ENCODE measurements at regions not wholly inside any gene's neighbourhood (a gene's known extent, or its start where the extent isn't known, plus 50 kb on each side); places are given as distances from the start of the nearest gene placed in this dataset.
"Not testable (repeated sequence)": the region's sequence is repeated elsewhere in the genome, so short reads cannot be mapped to it uniquely, and the experiment has no call there.

DNA sequence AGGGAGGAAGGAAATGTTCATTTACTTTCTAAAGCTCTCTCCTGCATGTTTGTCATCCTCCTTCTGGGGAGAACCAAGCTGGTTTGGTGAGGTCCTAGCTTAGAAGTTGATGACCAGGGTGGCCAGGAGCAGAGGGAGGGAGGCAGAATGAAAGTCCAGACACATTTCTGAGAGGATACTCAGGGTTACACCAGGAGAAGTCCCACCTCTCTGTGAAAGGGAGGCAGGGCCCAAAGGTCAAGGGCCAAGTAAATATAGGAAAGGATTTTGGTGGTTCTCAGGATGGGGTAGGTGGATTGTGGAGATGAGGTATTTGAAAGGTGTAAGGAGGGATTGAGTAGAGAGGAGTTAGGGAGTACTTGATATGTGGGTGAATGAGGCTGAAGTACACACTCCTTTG, 58.0 kb upstream of the FBXO11 start:
- no peak for DNase-seq (ENCODE audit: low spot score)
- Histone ChIP-seq H3K4me1 (replicated peaks) (no peaks in the 10 kb centered on the region), H3K27me3 (replicated peaks; ENCODE audit: insufficient read depth) (no peaks in the 10 kb centered on the region), H3K36me3 (no peaks in the 10 kb centered on the region), H3K9me3 (no peaks in the 10 kb centered on the region), H3K4me3 (no peak overlapping the region), H3K27ac (no peak overlapping the region)
- intact Hi-C loops (cut with DNase I): no loop called here
- TF ChIP-seq, protein P1, sequence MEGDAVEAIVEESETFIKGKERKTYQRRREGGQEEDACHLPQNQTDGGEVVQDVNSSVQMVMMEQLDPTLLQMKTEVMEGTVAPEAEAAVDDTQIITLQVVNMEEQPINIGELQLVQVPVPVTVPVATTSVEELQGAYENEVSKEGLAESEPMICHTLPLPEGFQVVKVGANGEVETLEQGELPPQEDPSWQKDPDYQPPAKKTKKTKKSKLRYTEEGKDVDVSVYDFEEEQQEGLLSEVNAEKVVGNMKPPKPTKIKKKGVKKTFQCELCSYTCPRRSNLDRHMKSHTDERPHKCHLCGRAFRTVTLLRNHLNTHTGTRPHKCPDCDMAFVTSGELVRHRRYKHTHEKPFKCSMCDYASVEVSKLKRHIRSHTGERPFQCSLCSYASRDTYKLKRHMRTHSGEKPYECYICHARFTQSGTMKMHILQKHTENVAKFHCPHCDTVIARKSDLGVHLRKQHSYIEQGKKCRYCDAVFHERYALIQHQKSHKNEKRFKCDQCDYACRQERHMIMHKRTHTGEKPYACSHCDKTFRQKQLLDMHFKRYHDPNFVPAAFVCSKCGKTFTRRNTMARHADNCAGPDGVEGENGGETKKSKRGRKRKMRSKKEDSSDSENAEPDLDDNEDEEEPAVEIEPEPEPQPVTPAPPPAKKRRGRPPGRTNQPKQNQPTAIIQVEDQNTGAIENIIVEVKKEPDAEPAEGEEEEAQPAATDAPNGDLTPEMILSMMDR (IDR thresholded peaks at IDR 0.05): no peak
- TF ChIP-seq POLR2A (IDR thresholded peaks at IDR 0.05) (no peak), POLR2AphosphoS5 (IDR thresholded peaks at IDR 0.05) (no peak)

DNA sequence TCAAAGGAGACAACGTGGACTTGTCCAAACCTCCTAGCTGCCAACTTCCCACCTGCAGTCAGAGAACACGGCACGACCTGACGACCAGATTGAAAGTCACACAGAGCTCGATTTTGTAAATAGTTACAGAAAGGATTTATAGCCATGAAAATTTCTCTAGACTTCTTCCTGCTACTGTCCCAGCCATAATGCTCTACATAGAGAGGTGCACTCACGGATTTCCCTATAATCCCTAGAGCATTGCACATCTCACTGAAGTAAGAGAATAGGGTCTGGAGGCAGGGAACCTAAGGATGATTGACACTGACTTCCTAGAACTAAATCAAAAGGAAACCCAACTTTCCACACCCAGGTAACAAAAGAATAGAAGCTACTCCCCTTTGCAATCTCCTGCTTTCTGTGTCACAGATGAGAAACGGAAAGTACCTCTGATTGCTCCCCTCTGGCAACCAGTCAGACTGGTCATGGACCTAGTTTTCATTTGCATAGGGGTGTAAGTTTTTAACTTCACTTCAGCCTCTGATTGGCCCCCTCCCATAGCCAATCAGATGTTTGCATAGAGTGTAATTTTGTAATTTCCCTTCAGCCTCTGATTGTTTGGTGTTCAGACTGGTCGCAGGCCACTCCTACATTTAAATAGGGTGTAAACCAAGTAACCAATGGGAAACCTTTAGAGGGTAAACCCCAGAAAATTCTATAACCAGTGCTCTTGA, 58.6 kb upstream of the FBXO11 start:
- TF ChIP-seq, protein P1 (IDR thresholded peaks at IDR 0.05): no peak
- TF ChIP-seq POLR2A (IDR thresholded peaks at IDR 0.05): no peak
- TF ChIP-seq POLR2AphosphoS5 (IDR thresholded peaks at IDR 0.05): no peak
- no peaks in the 10 kb centered on the region for H3K9me3 ChIP-seq
- no peaks in the 10 kb centered on the region for H3K4me1 ChIP-seq (replicated peaks)
- H3K27me3 ChIP-seq (replicated peaks; ENCODE audit: insufficient read depth): no peaks in the 10 kb centered on the region
- DNase-seq (ENCODE audit: low spot score): no peak
- intact Hi-C loops (cut with DNase I): no loop called here
- no peaks in the 10 kb centered on the region for H3K36me3 ChIP-seq
- no peak overlapping the region for H3K27ac ChIP-seq
- 62% methylated on average over 8 of the region's 8 CpGs for WGBS
- no peak overlapping the region for H3K4me3 ChIP-seq

DNA sequence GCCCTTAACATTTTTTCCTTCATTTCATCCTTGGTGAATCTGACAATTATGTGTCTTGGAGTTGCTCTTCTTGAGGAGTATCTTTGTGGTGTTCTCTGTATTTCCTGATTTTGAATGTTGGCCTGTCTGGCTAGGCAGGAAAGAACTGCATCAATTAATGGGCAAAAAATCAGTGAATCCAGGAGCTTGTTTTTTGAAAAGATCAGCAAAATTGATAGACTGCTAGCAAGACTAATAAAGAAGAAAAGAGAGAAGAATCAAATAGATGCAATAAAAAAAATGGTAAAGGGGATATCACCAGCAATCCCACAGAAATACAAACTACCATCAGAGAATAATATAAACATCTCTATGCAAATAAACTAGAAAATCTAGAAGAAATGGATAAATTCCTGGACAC, 70.4 kb upstream of the FBXO11 start:
- DNase-seq (ENCODE audit: low spot score); H3K9me3 ChIP-seq; H3K27ac ChIP-seq; H3K4me1 ChIP-seq (replicated peaks); H3K36me3 ChIP-seq; intact Hi-C loops (cut with DNase I); H3K4me3 ChIP-seq; H3K27me3 ChIP-seq (replicated peaks; ENCODE audit: insufficient read depth): not testable (repeated sequence)

DNA sequence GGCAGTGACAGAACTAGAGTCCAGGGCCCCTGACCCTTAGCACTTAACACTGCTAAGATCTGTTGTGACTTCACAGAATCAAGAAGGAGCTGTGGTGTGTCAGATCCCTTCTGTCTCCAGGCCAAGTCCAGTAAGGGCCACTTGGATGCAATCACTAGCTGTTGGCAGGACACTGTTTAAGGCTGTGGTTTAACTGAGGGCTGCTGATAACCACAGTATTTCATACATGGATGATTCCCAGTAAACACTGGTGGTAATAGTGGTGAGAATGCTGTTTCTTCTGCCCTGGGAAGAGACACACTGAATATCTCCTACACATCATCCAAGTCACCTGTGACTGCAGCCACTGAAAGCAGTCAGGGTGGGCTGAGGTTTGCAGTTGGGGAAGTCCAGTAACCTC, 77.7 kb upstream of the FBXO11 start:
- H3K9me3 ChIP-seq: no peaks in the 10 kb centered on the region
- DNase-seq (ENCODE audit: low spot score): no peak
- H3K27me3 ChIP-seq (replicated peaks; ENCODE audit: insufficient read depth): no peaks in the 10 kb centered on the region
- TF ChIP-seq POLR2AphosphoS5 (IDR thresholded peaks at IDR 0.05) (no peak), POLR2A (IDR thresholded peaks at IDR 0.05) (no peak)
- TF ChIP-seq, protein P1 (IDR thresholded peaks at IDR 0.05): no peak
- H3K36me3 ChIP-seq: no peaks in the 10 kb centered on the region
- H3K27ac ChIP-seq: no peak overlapping the region
- intact Hi-C loops (cut with DNase I): no loop called here
- H3K4me3 ChIP-seq: no peak overlapping the region
- H3K4me1 ChIP-seq (replicated peaks): no peaks in the 10 kb centered on the region

DNA sequence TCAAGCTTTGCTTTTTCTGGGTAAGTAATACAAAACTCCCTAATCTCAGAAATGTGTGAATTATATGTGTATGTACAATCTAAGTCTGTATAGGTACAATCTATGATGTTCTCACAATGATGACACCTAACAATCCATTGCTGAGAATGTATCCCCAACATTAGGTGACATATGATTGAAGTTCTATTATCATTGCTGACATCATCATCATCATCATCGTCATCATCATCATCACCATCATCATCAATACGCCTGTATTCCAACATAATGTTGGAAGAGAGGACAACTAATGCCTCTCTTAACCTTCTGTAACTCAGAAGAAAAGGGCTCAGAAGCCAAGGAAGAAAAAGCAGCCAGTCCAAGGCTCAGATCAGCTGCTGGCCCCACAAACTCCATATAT, 84.2 kb upstream of the FBXO11 start:
- no peaks in the 10 kb centered on the region for H3K27me3 ChIP-seq (replicated peaks; ENCODE audit: insufficient read depth)
- H3K4me1 ChIP-seq (replicated peaks): no peaks in the 10 kb centered on the region
- no peak for DNase-seq (ENCODE audit: low spot score)
- H3K4me3 ChIP-seq: no peak overlapping the region
- intact Hi-C loops (cut with DNase I): no loop called here
- no peak overlapping the region for H3K27ac ChIP-seq
- H3K36me3 ChIP-seq: no peaks in the 10 kb centered on the region
- TF ChIP-seq POLR2A (IDR thresholded peaks at IDR 0.05): no peak
- TF ChIP-seq, protein P1 (IDR thresholded peaks at IDR 0.05): no peak
- no peak for TF ChIP-seq POLR2AphosphoS5 (IDR thresholded peaks at IDR 0.05)
- H3K9me3 ChIP-seq: no peaks in the 10 kb centered on the region
- WGBS: 98% methylated on average over 2 of the region's 2 CpGs

Data from prostate gland (tissue), 2 donors.